Spleen (tissue), 7 donors: ENCODE measurements at regions not wholly inside any gene's neighbourhood (a gene's known extent, or its start where the extent isn't known, plus 50 kb on each side); places are given as distances from the start of the nearest gene placed in this dataset.

Experiments used
- POLR2A ChIP-seq, 3 donors: fragments of 450-650 bp; IDR thresholded peaks; one replicate each; pipeline ENCODE4 v1.5.1; 2017; ENCODE audit warnings: antibody characterized with exemption in 3 of 3, mild to moderate bottlenecking in 1 of 3
- POLR2AphosphoS5 ChIP-seq, 3 donors: sonication (generic); formaldehyde crosslinking; IDR thresholded peaks; one replicate each; pipeline ENCODE4 v1.5.1; 2017; ENCODE audit warnings: antibody characterized with exemption in 3 of 3
- TF ChIP-seq, protein P1 (sequence below), 11 experiments: fragments of 200-600 bp in 7 of 11; fragments of 450-650 bp in 4 of 11; sonication (generic) in 4 of 11; IDR thresholded peaks in 8 of 11; conservative IDR thresholded peaks in 3 of 11; 1 replicate in 7 of 11; 2 replicates in 4 of 11; pipeline versions ENCODE4 v1.4.0 to v1.8.0; 2016 to 2021; ENCODE audit warnings: antibody characterized with exemption in 11 of 11, inconsistent platforms in 4 of 11, mild to moderate bottlenecking in 1 of 11
- donor health status: DM: no; HTN: no; CAD: no; lungs with moderate emphysema.
- donor health status: DM: no; HTN: no; CAD: no.
- donor health status: DM: no; HTN: no; CAD: no.

DNA sequence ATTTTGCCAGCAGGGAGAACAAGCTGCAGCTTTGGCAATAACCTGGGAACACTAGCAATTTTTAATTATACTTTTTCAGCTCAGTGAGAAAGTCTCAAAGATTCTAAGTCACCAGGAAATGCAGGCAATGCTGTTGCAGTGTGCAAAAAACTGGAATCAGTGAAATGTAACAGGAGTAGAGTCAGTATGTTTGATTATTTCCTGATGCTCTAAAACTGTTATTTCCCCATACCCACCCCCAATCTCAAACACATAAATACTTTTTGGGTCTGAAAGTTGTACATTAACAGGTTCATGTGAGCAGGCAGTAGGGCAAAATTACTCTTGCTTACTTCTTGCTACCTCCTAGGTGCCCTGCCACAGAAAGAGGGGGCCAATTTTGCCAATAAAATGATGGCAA is 65.4 kb upstream of the BEND6 start:
- TF ChIP-seq, protein P1, sequence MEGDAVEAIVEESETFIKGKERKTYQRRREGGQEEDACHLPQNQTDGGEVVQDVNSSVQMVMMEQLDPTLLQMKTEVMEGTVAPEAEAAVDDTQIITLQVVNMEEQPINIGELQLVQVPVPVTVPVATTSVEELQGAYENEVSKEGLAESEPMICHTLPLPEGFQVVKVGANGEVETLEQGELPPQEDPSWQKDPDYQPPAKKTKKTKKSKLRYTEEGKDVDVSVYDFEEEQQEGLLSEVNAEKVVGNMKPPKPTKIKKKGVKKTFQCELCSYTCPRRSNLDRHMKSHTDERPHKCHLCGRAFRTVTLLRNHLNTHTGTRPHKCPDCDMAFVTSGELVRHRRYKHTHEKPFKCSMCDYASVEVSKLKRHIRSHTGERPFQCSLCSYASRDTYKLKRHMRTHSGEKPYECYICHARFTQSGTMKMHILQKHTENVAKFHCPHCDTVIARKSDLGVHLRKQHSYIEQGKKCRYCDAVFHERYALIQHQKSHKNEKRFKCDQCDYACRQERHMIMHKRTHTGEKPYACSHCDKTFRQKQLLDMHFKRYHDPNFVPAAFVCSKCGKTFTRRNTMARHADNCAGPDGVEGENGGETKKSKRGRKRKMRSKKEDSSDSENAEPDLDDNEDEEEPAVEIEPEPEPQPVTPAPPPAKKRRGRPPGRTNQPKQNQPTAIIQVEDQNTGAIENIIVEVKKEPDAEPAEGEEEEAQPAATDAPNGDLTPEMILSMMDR (IDR thresholded peaks at IDR 0.05 in 8 of 11, conservative IDR thresholded peaks at IDR 0.05 in 3 of 11): no peak
- TF ChIP-seq POLR2AphosphoS5 (IDR thresholded peaks at IDR 0.05) (no peak), POLR2A (IDR thresholded peaks at IDR 0.05) (no peak)
